H9 (cell line): ENCODE measurements at regions not wholly inside any gene's neighbourhood (a gene's known extent, or its start where the extent isn't known, plus 50 kb on each side); places are given as distances from the start of the nearest gene placed in this dataset.

Experiments
- DNase-seq: peaks from one replicate; pipeline ENCODE4 v3.0.0-alpha.2; 2017
- H2AFZ ChIP-seq: one replicate; pipeline ENCODE4 v1.6.1; 2013; ENCODE audit warnings: mild to moderate bottlenecking, low read length, control low read depth, moderate library complexity
- H2AK5ac ChIP-seq: 2 replicates; pipeline ENCODE4 v1.6.1; 2013; ENCODE audit warnings: low read length, control low read depth, mixed read lengths; ENCODE audit not compliant: insufficient read length
- H2BK120ac ChIP-seq: one replicate; pipeline ENCODE4 v1.6.1; 2013; ENCODE audit warnings: low read depth, mild to moderate bottlenecking, low read length, control low read depth, inconsistent platforms; ENCODE audit not compliant: poor library complexity, severe bottlenecking
- H2BK12ac ChIP-seq: 2 replicates; pipeline ENCODE4 v1.6.1; 2013; ENCODE audit warnings: low read length, control low read depth, mixed read lengths, low read depth; ENCODE audit not compliant: insufficient read length
- H2BK15ac ChIP-seq: 2 replicates; pipeline ENCODE4 v1.6.1; 2013; ENCODE audit warnings: low read depth, low read length, control low read depth
- H2BK20ac ChIP-seq: one replicate; pipeline ENCODE4 v1.6.1; 2013; ENCODE audit warnings: low read depth, mild to moderate bottlenecking, low read length, control low read depth, inconsistent platforms; ENCODE audit not compliant: poor library complexity, severe bottlenecking
- H2BK5ac ChIP-seq: 2 replicates; pipeline ENCODE4 v1.6.1; 2013; ENCODE audit warnings: low read length, control low read depth, mixed read lengths; ENCODE audit not compliant: insufficient read length
- H3K14ac ChIP-seq: 2 replicates; pipeline ENCODE4 v1.6.1; 2013; ENCODE audit warnings: low read length, control low read depth; ENCODE audit not compliant: insufficient read depth
- H3K18ac ChIP-seq: 2 replicates; pipeline ENCODE4 v1.6.1; 2013; ENCODE audit warnings: low read depth, mild to moderate bottlenecking, mixed read lengths, low read length, control low read depth; ENCODE audit not compliant: insufficient read length
- H3K23ac ChIP-seq: 2 replicates; pipeline ENCODE4 v1.6.1; 2013; ENCODE audit warnings: low read length, control low read depth, mixed read lengths, low read depth; ENCODE audit not compliant: insufficient read length
- H3K23me2 ChIP-seq: 2 replicates; pipeline ENCODE4 v1.6.1; 2013; ENCODE audit warnings: low read depth, mild to moderate bottlenecking, mixed read lengths, low read length, control low read depth; ENCODE audit not compliant: insufficient read length, poor library complexity, severe bottlenecking
- H3K27ac ChIP-seq: 2 replicates; pipeline ENCODE4 v1.5.1; 2013; ENCODE audit warnings: low read length, control low read depth, mixed read lengths, low read depth; ENCODE audit not compliant: insufficient read length
- H3K27me3 ChIP-seq: 2 replicates; pipeline ENCODE4 v1.6.1; 2013; ENCODE audit warnings: low read length, control low read depth, inconsistent platforms; ENCODE audit not compliant: insufficient read depth
- H3K4ac ChIP-seq: 2 replicates; pipeline ENCODE4 v1.6.1; 2013; ENCODE audit warnings: low read depth, mild to moderate bottlenecking, control low read depth, inconsistent platforms, low read length, moderate library complexity
- H3K4me1 ChIP-seq: 2 replicates; pipeline ENCODE4 v1.6.1; 2013; ENCODE audit warnings: low read length, control low read depth, inconsistent platforms; ENCODE audit not compliant: insufficient read depth
- H3K4me2 ChIP-seq: 2 replicates; pipeline ENCODE4 v1.6.1; 2013; ENCODE audit warnings: low read length, control low read depth, mixed read lengths; ENCODE audit not compliant: insufficient read length, insufficient read depth
- H3K56ac ChIP-seq: 2 replicates; pipeline ENCODE4 v1.6.1; 2013; ENCODE audit warnings: low read depth, mild to moderate bottlenecking, mixed read lengths, low read length, control low read depth; ENCODE audit not compliant: insufficient read length
- H3K79me1 ChIP-seq: 2 replicates; pipeline ENCODE4 v1.6.1; 2013; ENCODE audit warnings: low read depth, mild to moderate bottlenecking, moderate library complexity, low read length, control low read depth, inconsistent platforms; ENCODE audit not compliant: insufficient read depth, poor library complexity, severe bottlenecking
- H3K79me2 ChIP-seq: 2 replicates; pipeline ENCODE4 v1.6.1; 2013; ENCODE audit warnings: low read length, control low read depth, inconsistent platforms; ENCODE audit not compliant: insufficient read depth
- H3K9ac ChIP-seq: 2 replicates; pipeline ENCODE4 v1.6.1; 2013; ENCODE audit warnings: low read length, control low read depth, mixed read lengths; ENCODE audit not compliant: insufficient read length; ENCODE audit errors: extremely low read depth
- H3K9me3 ChIP-seq: one replicate; pipeline ENCODE4 v1.6.1; 2013; ENCODE audit warnings: low read depth, low read length, inconsistent platforms; ENCODE audit not compliant: control insufficient read depth
- H3T11ph ChIP-seq: one replicate; pipeline ENCODE4 v1.6.1; 2013; ENCODE audit warnings: mild to moderate bottlenecking, low read length, control low read depth, inconsistent platforms
- H4K20me1 ChIP-seq: one replicate; pipeline ENCODE4 v1.6.1; 2013; ENCODE audit not compliant: control insufficient read depth, insufficient read length, insufficient read depth
- H4K5ac ChIP-seq: 2 replicates; pipeline ENCODE4 v1.6.1; 2013; ENCODE audit warnings: low read depth, mild to moderate bottlenecking, mixed read lengths, low read length, control low read depth; ENCODE audit not compliant: insufficient read length
- H4K8ac ChIP-seq: replicated peaks from 2 replicates; pipeline ENCODE4 v1.6.1; 2013; ENCODE audit warnings: low read length, control low read depth, mixed read lengths, low read depth; ENCODE audit not compliant: insufficient read length
- H4K91ac ChIP-seq: 2 replicates; pipeline ENCODE4 v1.6.1; 2013; ENCODE audit warnings: low read depth, mild to moderate bottlenecking, moderate library complexity, mixed read lengths, low read length, control low read depth; ENCODE audit not compliant: insufficient read length
- H3K27ac Mint-ChIP-seq, 3 experiments: 2 replicates in 2 of 3; 3 replicates in 1 of 3; pipeline ENCODE4 v1.8.0; 2020 to 2021; ENCODE audit warnings: mixed read lengths in 3 of 3, mild to moderate bottlenecking in 1 of 3, moderate library complexity in 1 of 3
- H3K27me3 Mint-ChIP-seq: 2 replicates; pipeline ENCODE4 v1.8.0; 2021; ENCODE audit warnings: low read depth, mild to moderate bottlenecking, moderate library complexity, mixed read lengths
- H3K36me3 Mint-ChIP-seq, 3 experiments: 2 replicates in 2 of 3; 3 replicates in 1 of 3; pipeline ENCODE4 v1.8.0; 2020 to 2021; ENCODE audit warnings: low read depth in 3 of 3, mixed read lengths in 3 of 3; ENCODE audit not compliant: insufficient read depth in 1 of 3
- H3K4me1 Mint-ChIP-seq, 2 experiments: 2 replicates each; pipeline ENCODE4 v1.8.0; 2020; ENCODE audit warnings: mixed read lengths in 2 of 2
- H3K4me3 Mint-ChIP-seq, 2 experiments: 2 replicates in 1 of 2; 3 replicates in 1 of 2; pipeline ENCODE4 v1.8.0; 2020 to 2021; ENCODE audit warnings: mild to moderate bottlenecking in 2 of 2, mixed read lengths in 2 of 2, moderate library complexity in 1 of 2
- H3K9me3 Mint-ChIP-seq, 2 experiments: 2 replicates in 1 of 2; 3 replicates in 1 of 2; pipeline ENCODE4 v1.8.0; 2020; ENCODE audit warnings: mild to moderate bottlenecking in 2 of 2, mixed read lengths in 2 of 2, moderate library complexity in 1 of 2
- CTCF ChIP-seq: fragments of 200-600 bp; sonication (generic); conservative IDR thresholded peaks from 3 replicates; pipeline ENCODE4 v1.8.0; 2021; ENCODE audit warnings: antibody characterized with exemption, mild to moderate bottlenecking
- WGBS: extraction: QIAGEN DNeasy Blood & Tissue Kit; methylation state at CpG from one replicate; pipeline ENCODE4 v1.1.7; 2013; ENCODE audit warnings: missing lambda C conversion rate, low lambda C conversion rate, mixed read lengths; ENCODE audit not compliant: insufficient read length; ENCODE audit errors: extremely low coverage; 5-methylcytosine and 5-hydroxymethylcytosine counted together

- no peak overlapping the region for H3K9ac ChIP-seq
- no peaks in the 10 kb centered on the region for H3K79me2 ChIP-seq
- Mint-ChIP-seq H3K4me1 (peaks cover 0 to 3% of the 10 kb centered on the region in 2 experiments; a peak in 2 of 4 replicates), H3K4me3 (no peak overlapping the region), H3K27ac (no peak overlapping the region), H3K9me3 (no peaks in the 10 kb centered on the region), H3K27me3 (no peaks in the 10 kb centered on the region; the same call in 1 of the 2 replicates), H3K36me3 (no peaks in the 10 kb centered on the region)
- H2BK15ac ChIP-seq: no peak overlapping the region
- no peak overlapping the region for H3K18ac ChIP-seq
- H3K23ac ChIP-seq: no peak overlapping the region
- no peak overlapping the region for H3K56ac ChIP-seq
- H3K14ac ChIP-seq: no peak overlapping the region
- H4K91ac ChIP-seq: no peak overlapping the region
- H2AK5ac ChIP-seq: no peak overlapping the region
- no CpG with 5 or more reads among the region's 3 CpGs for WGBS
- no peaks in the 10 kb centered on the region for H3K4me1 ChIP-seq
- no peak overlapping the region for H4K5ac ChIP-seq
- H3K4ac ChIP-seq: no peak overlapping the region
- no peak for DNase-seq
- no peak overlapping the region for H2AFZ ChIP-seq
- H3K4me2 ChIP-seq: no peak overlapping the region
- no peak overlapping the region for H4K8ac ChIP-seq
- H3K23me2 ChIP-seq: no peaks in the 10 kb centered on the region
- no peaks in the 10 kb centered on the region for H3K9me3 ChIP-seq
- no peak overlapping the region for H2BK12ac ChIP-seq
- no peak for TF ChIP-seq CTCF
- no peak overlapping the region for H3T11ph ChIP-seq
- H3K79me1 ChIP-seq: no peaks in the 10 kb centered on the region
- no peak overlapping the region for H2BK20ac ChIP-seq
- H3K27me3 ChIP-seq: no peaks in the 10 kb centered on the region
- H2BK120ac ChIP-seq: no peak overlapping the region
- H4K20me1 ChIP-seq: no peaks in the 10 kb centered on the region
- H3K27ac ChIP-seq: no peak overlapping the region
- H2BK5ac ChIP-seq: no peak overlapping the region
Measured at GRCh38 chr5:109611505-109611904, 78.2 kb upstream of the MAN2A1 start.
